OCI-LY3 (cell line): ENCODE measurements at regions not wholly inside any gene's neighbourhood (a gene's known extent, or its start where the extent isn't known, plus 50 kb on each side); places are given as distances from the start of the nearest gene placed in this dataset.

Experiments used
- EZH2phosphoT487 ChIP-seq: fragments of 200-600 bp; shearing (Covaris generic); IDR thresholded peaks from 2 replicates; pipeline ENCODE4 v1.6.1; 2018; ENCODE audit warnings: antibody characterized with exemption, mixed run types, low read depth
- TF ChIP-seq, protein P1 (sequence below): fragments of 200-600, 300-600 bp; sonication (generic); IDR thresholded peaks from 2 replicates; pipeline ENCODE4 v1.5.1; 2014; ENCODE audit warnings: antibody characterized with exemption, low read length, low read depth

DNA sequence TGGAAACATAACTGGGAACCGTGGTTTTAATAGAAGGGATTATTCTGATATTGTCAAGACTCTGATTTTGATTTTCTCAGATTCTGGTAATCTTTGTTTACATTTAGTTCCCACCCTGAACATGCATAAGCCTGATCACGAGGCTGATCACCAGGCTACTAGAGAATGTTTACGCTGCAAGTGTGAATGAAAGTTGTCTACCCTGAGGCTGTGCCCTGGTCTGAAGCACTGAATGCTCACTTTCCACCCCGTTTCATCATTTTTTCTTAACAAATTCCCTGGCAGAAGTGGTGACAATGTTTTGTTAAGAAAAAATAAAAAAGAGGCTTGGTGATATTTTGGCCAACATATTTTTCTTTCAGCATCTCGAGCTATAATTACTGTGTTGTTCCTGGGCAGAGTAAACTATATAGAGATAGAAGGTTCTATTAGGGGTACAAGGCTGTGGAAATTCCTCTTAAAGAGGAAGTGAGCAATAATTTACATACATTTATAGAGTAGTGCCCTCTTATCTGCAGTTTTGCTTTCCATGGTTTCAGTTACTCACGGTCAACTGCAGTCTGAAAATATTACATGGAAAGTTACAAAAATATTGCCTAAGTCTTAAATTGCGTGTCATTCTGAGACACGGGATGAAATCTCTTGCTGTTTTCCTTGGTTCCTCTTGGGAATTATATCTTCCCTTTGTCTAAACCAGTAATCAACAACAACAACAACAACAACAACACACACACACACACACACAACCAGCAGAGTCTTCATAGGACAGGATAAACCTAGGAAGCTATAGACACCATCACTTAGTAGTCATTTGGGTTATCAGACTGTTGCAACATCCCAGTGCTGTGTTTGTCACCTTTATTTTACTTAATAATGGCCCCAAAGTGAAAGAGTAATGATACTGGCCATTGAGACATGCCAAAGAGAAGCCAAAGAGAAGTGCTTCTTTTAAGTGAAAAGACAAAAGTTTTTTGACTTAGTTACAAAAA lies 566.6 kb upstream of the CITED2 start:
- TF ChIP-seq, protein P1, sequence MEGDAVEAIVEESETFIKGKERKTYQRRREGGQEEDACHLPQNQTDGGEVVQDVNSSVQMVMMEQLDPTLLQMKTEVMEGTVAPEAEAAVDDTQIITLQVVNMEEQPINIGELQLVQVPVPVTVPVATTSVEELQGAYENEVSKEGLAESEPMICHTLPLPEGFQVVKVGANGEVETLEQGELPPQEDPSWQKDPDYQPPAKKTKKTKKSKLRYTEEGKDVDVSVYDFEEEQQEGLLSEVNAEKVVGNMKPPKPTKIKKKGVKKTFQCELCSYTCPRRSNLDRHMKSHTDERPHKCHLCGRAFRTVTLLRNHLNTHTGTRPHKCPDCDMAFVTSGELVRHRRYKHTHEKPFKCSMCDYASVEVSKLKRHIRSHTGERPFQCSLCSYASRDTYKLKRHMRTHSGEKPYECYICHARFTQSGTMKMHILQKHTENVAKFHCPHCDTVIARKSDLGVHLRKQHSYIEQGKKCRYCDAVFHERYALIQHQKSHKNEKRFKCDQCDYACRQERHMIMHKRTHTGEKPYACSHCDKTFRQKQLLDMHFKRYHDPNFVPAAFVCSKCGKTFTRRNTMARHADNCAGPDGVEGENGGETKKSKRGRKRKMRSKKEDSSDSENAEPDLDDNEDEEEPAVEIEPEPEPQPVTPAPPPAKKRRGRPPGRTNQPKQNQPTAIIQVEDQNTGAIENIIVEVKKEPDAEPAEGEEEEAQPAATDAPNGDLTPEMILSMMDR = no peak
- no peak for TF ChIP-seq EZH2phosphoT487
